ENCODE measurements at regions not wholly inside any gene's neighbourhood (a gene's known extent, or its start where the extent isn't known, plus 50 kb on each side); places are given as distances from the start of the nearest gene placed in this dataset.
"Not testable (repeated sequence)": the region's sequence is repeated elsewhere in the genome, so short reads cannot be mapped to it uniquely, and the experiment has no call there.

DNA sequence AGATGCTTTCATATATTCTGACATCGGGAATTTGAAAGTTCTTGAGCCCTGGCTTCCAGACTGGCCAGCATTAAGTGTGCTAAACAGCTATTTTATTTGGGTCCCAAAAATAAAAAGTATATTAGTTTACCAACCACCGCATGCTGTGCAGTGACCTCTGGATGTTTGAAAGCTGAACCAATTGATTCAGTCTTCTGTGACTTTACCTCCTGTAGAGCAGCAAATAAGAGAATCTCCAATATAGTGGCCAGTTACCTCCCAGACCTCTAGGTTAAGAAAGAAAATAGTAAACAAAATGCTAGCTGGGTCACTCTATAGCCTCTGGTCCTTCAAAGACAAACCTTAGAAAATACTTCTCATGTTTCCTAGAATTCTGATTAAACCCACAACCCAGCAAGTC, 424.6 kb upstream of the NFE2L3 start:
- DNase-seq (ENCODE audit: low read depth in 1 of 2, low spot score in 1 of 2), result no peak

DNA sequence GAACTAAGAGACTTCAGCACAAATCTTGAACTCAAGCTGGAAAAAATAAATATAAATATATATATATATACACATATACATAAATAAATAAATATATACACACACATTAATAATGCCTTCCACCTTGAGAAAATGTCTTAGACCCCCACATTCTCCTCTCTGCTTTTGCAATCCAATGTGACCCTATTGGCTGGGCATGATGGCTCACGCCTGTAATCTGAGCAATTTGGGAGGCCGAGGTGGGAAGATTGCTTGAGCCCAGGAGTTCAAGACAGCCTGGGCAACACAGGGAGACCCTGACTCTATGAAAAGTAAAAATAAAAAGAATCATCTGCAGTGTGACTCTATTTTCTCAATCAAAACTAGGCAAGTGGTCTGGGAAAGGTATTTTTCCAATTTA, 424.1 kb upstream of the NFE2L3 start:
- no peak for DNase-seq (ENCODE audit: low read depth in 1 of 2, low spot score in 1 of 2)

DNA sequence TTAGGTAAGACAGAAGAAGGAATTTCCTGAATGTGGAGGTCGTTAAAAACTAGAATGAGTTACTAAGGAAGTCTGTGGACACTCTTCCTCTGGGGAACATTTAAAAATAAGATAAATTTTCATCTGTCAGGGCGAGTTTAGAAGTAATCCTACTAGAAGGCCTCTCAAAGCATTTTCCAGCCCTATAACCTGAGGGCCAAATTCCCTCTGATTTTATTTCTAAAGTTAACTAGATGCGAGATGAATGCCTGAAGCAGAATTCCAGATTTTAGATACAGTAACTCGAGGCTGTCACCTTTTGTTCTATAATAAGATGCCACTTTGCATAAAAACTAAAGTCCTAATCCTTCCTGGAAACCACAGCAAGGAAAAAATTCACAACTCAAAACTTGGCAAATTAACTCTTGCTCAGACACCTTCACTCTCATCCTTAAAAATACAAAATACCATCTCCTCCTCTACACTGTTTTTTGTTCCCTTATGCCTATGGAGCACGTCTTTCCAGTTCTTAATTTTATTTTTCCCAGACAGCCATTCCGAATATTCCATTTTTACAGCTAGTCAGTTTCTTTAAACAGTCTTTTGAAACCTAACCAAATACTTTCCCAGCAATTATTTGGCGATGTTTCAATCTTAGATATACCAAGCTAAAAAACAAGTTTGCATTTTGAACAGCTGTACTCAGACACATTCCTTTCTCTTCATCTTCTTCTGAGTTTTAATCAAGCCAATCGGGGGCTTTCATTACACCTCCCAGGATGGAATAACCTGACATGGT, 420.7 kb upstream of the NFE2L3 start:
- DNase-seq (ENCODE audit: low read depth in 1 of 2, low spot score in 1 of 2), result no peak

DNA sequence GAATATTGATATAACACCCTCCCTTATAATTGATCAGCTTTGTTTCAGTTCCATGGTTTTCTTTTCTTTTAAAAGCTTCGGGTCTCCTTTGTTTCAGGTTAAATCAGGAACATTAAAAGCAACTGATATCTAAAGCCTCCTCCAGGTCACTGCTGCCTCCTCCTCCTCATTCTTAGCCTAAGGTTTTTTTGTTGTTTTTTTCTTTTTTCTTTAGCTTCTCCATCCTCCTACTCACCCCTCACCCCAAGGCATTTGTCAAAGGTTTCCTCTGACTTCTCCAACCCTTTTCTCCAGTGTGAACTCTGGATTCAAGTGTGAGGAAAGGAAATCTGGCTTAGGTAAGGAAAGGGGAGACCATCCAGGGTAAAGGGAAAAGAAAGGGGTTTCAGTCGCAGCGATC, 420.2 kb upstream of the NFE2L3 start:
- no peak for DNase-seq (ENCODE audit: low read depth in 1 of 2, low spot score in 1 of 2)

DNA sequence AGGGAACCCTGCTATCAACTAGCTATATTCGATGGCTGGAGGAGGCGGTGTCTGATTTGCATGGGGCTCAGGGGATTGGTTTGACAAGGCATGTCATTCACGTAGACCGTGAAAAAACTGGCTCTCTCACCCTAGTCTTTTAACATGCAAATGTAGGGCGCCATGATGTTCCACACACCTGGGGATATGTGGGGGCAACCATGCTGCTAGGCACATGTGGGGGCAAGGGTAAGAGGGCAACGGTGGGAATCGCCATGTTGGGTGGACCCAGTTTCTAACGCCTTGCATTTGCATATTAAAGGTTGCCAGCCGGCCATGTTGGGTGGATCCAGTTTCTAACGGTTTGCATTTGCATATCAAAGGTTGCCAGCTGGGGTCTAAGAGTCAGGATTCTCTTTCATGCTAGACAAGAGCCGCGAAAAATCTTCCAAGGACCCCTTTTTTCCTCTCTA, 419.2 kb upstream of the NFE2L3 start:
- no peak for DNase-seq (ENCODE audit: low read depth in 1 of 2, low spot score in 1 of 2)

DNA sequence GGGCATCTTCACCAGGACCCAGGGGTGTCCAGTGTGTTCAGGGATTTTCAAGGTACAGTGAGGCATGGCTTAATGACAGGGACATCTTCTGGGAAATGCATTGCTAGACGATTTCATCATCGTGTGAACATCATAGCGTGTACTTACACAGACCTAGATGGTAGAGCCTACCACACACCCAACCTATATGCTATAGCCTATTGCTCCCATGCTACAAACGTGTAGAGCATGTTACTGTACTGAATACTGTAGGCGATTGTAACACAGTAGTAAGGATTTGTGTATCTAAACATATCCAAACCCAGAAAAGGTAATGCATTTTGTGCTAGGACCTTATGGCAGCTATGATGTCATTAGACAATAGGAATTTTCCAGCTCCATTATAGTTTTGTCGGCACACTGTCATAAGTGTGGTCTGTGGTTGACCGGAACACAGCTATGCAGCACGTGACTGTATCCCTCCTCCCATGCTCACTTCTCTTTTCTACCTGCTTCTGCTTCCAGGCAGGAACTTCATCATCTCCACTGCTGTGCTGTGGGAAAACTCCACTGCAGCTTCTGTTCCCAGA, 416.2 kb upstream of the NFE2L3 start:
- DNase-seq (ENCODE audit: low read depth in 1 of 2, low spot score in 1 of 2), result no peak

DNA sequence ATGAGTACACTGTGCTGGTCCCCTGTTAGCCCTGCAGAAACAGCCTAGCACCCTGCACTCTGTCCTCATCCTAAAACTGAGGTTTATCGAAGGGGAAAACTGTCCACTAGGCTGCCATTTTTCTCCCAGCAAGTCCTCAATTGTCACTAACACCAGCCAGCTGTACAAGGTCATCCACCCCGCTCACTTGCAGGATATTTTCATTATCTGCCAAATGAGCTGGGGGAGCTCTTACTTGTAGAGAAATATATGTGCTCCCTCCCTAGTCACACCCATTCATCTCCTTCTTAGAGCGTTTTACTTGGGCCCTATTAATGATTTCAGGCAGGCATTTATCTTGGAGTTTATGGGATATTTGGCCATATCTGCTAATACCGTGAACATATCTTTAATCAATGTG, 413.5 kb upstream of the NFE2L3 start:
- DNase-seq (ENCODE audit: low read depth in 1 of 2, low spot score in 1 of 2), result no peak

DNA sequence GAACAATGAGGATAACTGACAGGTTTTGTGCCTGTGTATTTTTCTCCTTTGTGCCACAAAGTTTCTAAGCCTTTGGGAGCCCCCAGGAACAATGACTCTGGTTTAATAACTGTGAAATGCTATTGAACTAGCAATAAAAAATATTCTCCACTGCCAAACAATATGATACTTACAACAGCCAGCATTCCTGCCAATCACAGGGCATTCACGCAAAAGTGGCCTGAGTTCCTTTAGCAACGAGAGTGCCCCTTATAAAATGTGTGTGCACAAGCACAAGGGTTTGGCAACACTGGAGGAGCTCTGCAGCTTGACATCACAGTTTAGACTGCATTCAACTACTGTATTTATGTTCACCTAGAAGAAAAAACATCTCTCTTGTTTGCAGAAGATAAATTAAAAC, 412.9 kb upstream of the NFE2L3 start:
- DNase-seq (ENCODE audit: low read depth in 1 of 2, low spot score in 1 of 2), result no peak

DNA sequence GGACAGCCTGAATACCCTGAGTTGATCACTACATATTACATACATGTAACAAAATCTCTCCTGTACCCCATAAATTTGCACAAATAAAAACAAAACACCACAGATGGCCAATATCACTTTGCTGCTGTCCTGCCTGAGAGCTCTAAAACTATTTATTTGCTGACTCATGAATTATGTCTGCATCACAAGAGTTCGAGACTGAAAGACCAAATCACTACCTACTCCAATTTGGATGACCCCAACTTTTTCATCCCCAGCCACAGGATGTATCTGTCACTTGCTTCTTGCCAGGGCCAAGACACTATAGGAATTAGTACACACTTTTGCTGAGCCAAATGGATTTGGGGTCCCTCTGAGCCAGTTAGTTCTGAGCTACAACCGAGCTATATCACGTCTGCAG, 409.7 kb upstream of the NFE2L3 start:
- no peak for DNase-seq (ENCODE audit: low read depth in 1 of 2, low spot score in 1 of 2)

DNA sequence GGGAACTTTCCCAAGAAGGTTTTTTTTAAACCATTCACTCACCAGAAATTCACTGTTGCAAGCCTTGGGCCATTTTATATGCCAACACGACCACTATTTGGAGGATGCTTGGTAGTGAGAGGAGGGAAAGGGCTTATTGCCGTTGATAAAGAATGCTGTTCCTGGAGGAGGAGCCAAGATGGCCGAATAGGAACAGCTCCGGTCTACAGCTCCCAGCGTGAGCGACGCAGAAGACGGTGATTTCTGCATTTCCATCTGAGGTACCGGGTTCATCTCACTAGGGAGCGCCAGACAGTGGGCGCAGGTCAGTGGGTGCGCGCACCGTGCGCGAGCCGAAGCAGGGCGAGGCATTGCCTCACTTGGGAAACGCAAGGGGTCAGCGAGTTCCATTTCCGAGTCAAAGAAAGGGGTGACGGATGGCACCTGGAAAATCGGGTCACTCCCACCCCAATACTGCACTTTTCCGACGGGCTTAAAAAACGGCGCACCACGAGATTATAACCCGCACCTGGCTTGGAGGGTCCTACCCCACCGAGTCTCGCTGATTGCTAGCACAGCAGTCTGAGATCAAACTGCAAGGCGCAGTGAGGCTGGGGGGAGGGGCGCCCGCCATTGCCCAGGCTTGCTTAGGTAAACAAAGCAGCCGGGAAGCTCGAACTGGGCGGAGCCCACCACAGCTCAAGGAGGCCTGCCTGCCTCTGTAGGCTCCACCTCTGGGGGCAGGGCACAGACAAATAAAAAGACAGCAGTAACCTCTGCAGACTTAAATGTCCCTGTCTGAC, 408.1 kb upstream of the NFE2L3 start:
- not testable (repeated sequence) for DNase-seq (ENCODE audit: low read depth in 1 of 2, low spot score in 1 of 2)

DNA sequence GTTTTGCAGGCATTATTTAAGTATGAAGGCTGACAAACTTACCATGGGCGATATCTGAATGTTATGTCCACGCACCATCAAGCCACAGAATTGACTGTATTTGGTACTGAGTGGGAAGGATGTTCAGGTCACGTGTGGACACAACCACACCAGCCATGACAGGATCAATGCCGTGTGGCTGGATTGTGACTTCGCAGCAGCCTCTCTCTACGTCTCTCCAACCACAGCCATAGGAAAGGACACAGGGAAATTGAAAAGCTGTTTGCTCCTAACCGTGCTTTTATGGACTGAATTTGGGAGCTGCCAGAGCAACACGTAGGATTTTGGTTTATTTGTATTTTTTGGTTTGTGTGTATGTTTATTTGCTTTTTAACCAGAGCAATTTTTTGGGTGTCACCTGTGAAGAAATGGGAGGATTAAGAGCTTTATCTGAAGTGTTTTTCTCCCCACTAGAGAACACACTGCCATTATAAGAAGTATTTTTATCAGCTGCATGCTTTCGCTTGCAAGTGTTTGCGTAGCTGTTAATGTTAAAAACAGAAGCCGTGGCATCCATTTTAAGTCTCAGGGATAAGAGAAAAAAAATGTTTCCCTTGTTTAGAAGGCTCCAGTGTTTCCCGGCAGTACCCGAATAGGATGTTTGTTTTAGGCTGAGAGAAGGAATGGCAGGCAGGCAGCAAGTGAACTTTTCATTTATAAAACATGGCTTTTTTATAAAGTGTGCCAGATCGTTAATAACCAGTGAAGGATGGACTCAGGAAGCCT, 401.1 kb upstream of the NFE2L3 start:
- no peak for DNase-seq (ENCODE audit: low read depth in 1 of 2, low spot score in 1 of 2)

DNA sequence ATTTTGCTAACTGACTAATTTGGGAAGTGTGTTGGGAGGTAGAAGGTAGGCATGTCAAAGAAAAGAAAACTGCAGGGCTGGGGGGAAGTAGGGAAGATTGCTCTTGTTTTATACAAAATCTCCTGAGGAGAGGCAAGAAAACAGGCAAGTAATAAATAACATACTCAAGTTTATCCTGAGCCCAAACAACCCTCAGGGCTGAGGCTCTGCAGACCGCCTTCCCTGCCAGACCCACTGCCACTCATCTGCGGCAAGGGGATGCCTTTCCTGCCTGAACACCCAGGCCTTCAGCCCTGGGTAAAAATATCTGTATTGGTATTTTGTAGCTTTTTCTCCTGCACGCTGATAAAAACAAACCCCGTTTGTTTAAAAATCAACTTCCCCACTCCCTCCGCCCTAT, 399.8 kb upstream of the NFE2L3 start:
- DNase-seq (ENCODE audit: low read depth in 1 of 2, low spot score in 1 of 2), result no peak

DNA sequence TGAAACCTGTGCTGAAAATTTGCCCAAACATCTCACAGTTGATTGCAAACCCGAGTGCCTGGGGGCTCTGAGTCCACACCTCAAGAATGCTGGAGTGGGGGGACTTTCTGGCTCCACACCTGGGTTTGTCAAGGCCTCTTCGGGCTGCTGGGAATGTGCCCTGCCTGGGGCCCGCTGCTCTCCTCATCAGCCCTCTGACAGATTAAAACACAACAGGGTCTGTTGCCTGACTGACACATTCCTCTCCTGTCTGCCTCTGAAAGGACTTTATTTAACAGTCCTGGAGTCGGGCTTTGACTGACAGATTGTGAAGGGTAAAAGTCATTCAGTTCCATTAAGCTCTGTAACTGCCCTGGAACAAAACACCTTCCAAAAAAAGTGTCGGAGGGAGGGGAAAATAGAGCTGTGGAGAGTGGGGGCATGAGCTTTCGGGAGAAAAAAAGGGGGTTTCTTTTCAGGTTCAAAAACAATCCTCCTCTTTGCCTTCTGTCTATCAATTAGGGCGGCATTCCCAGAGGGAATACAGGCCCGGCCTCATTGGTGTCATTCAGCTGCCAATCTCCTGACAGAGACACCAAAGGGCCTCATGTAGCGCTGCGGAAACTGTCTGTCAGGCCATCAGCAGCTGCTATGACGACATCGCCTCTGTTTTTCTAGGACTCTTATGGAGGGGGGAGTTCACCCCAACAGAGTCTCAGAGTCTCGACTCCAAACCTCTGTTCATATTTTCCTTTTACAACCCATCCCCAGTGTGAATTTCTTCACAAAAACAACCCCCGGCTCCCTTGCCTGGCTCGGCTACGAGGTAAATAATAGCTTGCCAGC, 398.8 kb upstream of the NFE2L3 start:
- no peak for DNase-seq (ENCODE audit: low read depth in 1 of 2, low spot score in 1 of 2)

DNA sequence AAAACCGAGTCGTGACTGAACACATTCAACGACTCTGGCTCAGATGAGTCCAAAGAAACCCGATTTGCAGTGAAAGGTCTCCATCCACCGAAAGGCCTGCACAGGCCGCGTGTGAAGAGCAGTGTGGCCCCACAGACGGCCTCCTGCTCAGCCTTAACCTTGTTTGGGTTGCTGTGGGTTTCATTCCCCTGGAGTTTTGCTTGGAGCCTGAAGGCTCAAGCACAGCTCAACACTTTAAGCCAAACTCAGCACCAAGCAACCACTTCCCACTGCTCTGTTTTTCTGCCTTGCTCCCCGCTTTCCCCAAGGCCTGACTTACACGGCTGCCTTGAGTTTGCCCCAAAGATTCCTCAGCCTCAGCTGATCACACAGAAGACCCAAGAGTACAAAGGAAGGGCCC, 398.2 kb upstream of the NFE2L3 start:
- DNase-seq (ENCODE audit: low read depth in 1 of 2, low spot score in 1 of 2), result no peak

DNA sequence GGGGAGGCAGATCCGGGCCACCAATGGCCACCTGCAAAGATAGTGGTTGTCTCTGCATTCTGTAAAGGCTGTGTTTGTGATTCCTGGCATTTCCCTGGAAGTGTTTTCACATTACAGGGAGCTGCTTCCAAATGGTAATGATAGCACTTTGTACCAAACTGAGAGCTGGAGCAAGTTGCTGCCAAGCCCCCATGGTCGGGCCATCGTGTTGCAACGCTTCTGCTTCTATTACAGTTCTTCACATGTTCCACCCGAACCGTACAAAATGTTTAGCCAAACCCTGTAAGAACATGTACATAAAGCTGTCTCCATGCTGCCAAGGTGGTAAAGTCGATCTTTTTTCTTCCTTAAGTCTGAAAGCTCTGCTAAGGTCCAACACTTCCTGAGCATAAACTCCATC, 397.7 kb upstream of the NFE2L3 start:
- no peak for DNase-seq (ENCODE audit: low read depth in 1 of 2, low spot score in 1 of 2)

DNA sequence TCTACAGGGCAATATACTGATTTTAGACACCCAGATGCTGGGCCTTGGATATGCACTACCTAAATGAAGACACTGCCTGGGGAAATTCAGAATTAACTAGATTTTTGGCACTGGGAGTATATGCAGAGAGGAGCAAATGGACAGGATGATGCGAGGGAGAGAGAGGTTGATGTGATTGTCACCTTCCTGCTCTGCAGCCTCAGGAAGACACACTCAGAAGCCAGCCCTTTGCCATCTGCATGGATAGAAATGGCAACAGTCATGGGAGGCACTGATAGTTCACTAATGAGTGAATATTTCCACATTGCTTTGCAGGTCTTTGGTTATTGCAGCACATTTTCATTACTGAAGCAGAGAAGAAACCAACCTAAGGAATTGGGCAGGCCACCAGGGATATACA, 397.2 kb upstream of the NFE2L3 start:
- no peak for DNase-seq (ENCODE audit: low read depth in 1 of 2, low spot score in 1 of 2)

DNA sequence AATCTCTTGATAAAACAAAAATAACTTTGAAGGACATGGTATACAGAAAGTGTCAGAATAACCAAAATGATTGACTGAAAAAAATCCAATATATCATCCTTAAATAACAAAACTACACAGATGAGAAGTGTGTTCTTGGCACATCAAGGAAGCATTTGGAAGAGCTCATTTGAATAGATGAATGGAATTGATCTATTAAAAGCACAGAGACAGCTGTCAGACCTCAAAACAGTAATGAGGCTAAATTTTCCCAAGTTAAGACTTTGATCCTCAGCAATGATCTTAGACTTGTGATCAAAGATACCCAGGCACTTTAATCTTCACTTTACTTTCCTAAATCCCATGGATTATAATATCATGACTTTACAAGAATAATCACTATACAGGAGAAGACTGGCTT, 395.4 kb upstream of the NFE2L3 start:
- no peak for DNase-seq (ENCODE audit: low read depth in 1 of 2, low spot score in 1 of 2)

DNA sequence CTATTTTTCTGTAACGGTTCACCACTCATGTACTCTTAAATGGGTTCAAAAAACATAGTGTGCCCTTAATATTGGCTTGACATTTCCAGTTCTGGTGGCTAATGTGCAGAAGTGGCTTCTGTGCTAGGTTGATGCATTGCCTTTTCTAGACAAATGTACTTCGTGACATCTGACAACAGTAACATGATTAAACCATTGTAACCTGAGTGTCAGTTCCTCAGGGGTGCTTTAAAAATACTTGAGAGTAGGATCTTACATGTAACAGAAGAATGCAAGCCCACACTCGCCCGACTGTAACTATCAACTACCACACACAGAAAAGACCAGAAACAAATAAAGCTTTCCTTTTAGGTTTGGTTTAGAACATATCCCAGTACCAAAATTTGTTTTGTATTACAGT, 393.4 kb upstream of the NFE2L3 start:
- no peak for DNase-seq (ENCODE audit: low read depth in 1 of 2, low spot score in 1 of 2)

DNA sequence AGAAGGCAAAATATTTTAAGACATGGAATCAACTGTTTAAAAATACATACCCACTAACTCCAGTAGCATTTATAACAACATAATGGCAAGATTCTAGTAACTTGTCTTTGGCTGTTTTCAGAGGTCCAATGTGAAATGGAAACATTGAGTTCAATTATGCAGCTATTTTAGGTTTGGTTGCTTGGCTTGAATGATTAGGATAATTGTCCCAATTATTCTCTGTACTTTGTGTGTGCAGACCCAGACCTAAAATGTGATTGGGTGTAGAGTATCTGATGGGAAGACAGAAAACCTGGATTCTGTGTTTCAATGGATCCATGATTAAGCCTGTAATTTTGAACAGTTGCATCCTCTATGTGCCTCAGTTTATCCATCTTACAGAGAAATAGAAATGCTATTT, 392.7 kb upstream of the NFE2L3 start:
- no peak for DNase-seq (ENCODE audit: low read depth in 1 of 2, low spot score in 1 of 2)

DNA sequence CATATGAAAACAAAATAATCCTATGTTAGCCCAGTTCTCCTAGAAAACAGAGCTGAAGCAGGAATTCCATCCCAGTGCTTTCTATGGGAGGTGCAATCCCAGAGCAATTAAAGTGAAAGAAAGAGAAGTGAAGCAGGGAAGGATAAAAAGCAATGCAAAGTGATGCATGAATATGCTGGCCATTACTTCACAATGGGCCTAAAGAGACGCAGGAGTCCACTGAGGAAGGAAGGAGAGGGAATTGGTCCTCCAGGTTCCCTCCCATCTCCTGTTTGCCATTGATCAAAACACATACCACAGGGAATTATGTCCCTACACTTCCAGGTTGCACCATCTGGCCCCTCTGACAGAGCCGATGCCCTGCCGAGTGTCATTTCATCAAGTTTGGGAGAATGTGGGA, 392.2 kb upstream of the NFE2L3 start:
- DNase-seq (ENCODE audit: low read depth in 1 of 2, low spot score in 1 of 2), result no peak

Measured in activated T-helper 1 cell treated with anti-CD3 and anti-CD28 coated beads, Interleukin-2, amount 50 U/mL, for 16 hours (primary cell).